ENCODE measurements at regions not wholly inside any gene's neighbourhood (a gene's known extent, or its start where the extent isn't known, plus 50 kb on each side); places are given as distances from the start of the nearest gene placed in this dataset.

DNA sequence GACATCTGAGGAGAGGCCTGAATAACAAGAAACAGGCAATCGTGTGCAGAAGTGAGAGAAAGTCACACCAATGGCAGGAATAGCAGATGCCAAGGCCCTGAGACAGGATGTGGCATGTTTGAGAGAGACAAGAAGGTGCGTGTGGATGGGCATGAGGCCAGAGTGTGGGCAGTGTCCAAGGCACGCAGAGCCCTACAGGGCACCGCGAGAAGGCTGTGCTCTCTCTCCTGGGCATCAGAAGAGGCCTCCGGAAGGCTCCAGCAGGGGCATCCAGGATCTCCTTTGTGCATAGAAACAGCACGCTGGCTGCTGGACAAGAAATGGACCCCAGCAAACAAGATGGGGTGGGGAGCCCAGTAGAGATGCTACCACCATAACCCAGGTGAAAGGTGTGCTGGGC is 239.0 kb upstream of the RAB6C start:
- H3K4me3 ChIP-seq (replicated peaks; ENCODE audit: low read depth, low read length): no peak overlapping the region
- DNase-seq (ENCODE audit: extremely low read depth, low read depth): no peak
- TF ChIP-seq CTCF (IDR thresholded peaks at IDR 0.05; ENCODE audit: low read depth, low read length, missing control alignments): no peak

- DNase-seq (ENCODE audit: extremely low read depth, low read depth): no peak
- no peak overlapping the region for H3K4me3 ChIP-seq (replicated peaks; ENCODE audit: low read depth, low read length)
- TF ChIP-seq CTCF (IDR thresholded peaks at IDR 0.05; ENCODE audit: low read depth, low read length, missing control alignments): no peak
These were observed 238.3 kb upstream of the RAB6C start for GRCh38 chr2:129741165-129741564.

GRCh38 chr2:129741623-129742022 is 237.8 kb upstream of the RAB6C start:
- H3K4me3 ChIP-seq (replicated peaks; ENCODE audit: low read depth, low read length): no peak overlapping the region
- no peak for DNase-seq (ENCODE audit: extremely low read depth, low read depth)
- no peak for TF ChIP-seq CTCF (IDR thresholded peaks at IDR 0.05; ENCODE audit: low read depth, low read length, missing control alignments)

DNA sequence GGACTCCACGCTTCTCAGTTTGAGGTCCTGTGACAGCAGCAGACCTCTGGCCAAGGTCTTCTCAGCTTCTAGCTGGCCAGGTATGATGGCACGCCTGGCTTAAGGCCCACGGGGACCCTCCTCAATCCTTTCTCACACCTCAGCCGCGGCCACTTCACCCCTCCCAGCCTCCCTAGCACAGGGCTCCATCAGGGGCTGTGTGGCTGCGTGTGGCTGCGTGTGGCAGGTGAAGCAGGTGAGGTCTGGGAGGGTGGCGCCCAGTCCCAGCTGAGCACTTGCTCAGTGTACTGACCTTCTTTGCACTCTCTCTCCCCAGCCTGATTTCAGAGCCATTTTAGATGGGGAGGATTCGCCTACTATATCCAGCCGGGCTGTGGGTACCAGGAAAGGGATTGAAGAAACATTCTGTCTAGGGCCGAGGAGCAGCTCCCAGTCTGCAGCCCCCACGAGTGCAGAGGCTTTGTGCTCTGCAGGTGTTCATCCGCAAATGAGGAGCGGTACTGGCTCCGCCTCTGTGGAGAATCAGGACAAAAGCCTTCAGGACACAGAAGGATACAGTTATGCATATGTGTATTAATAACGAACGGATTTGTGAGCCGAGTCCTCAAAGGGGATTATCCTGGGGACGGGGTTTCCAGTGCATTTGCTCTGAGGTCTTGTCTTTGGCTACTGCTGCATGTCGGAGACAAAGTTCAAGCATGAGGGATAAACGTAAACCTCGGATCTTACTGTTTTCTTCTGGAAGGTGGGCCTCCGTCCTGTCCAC is 236.9 kb upstream of the RAB6C start:
- no peak overlapping the region for H3K4me3 ChIP-seq (replicated peaks; ENCODE audit: low read depth, low read length)
- TF ChIP-seq CTCF (IDR thresholded peaks at IDR 0.05; ENCODE audit: low read depth, low read length, missing control alignments): no peak

DNA sequence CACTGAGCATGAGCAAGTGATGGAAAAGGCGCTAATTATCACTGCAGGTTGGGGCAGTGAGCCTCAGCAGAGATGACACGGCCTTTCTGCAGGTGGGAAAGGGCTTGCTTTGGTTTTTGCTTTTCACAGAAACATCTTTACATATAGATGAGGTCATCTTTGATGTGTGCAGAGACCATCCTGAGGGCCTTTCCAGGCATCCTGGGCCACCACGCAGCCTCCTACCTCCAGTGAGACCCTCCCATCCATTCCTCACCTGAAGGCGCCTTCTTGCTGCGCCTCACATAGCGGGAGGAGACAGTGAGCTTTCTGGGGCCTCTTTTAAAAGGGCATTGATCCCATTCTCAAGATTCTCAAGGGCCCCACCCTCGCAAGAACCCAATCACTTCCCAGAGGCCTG is 235.3 kb upstream of the RAB6C start:
- TF ChIP-seq CTCF (IDR thresholded peaks at IDR 0.05; ENCODE audit: low read depth, low read length, missing control alignments): no peak
- DNase-seq (ENCODE audit: extremely low read depth, low read depth): no peak
- H3K4me3 ChIP-seq (replicated peaks; ENCODE audit: low read depth, low read length): no peak overlapping the region

More for the DNA sequence above, 236.9 kb upstream of the RAB6C start:
- no peak for DNase-seq (ENCODE audit: extremely low read depth, low read depth)

GRCh38 chr2:129744649-129745048 is 234.8 kb upstream of the RAB6C start:
- no peak for DNase-seq (ENCODE audit: extremely low read depth, low read depth)
- no peak overlapping the region for H3K4me3 ChIP-seq (replicated peaks; ENCODE audit: low read depth, low read length)
- no peak for TF ChIP-seq CTCF (IDR thresholded peaks at IDR 0.05; ENCODE audit: low read depth, low read length, missing control alignments)
